Testis (tissue), 2 donors: ENCODE measurements at regions not wholly inside any gene's neighbourhood (a gene's known extent, or its start where the extent isn't known, plus 50 kb on each side); places are given as distances from the start of the nearest gene placed in this dataset.

Experiments
- CTCF ChIP-seq, 3 experiments: fragments of 450-650 bp in 2 of 3; fragments of 200-600 bp in 1 of 3; sonication (generic) in 1 of 3; IDR thresholded peaks; one replicate each; pipeline ENCODE4 v1.5.1; 2016 to 2019; ENCODE audit warnings: antibody characterized with exemption in 3 of 3, mild to moderate bottlenecking in 2 of 3, moderate library complexity in 1 of 3
- POLR2A ChIP-seq: fragments of 450-650 bp; IDR thresholded peaks from one replicate; pipeline ENCODE4 v1.6.1; 2017; ENCODE audit warnings: antibody characterized with exemption, mild to moderate bottlenecking, moderate library complexity

- TF ChIP-seq POLR2A (no peak), CTCF (IDR thresholded peaks at IDR 0.05) (no peak)
Measured at GRCh38 chr20:54295686-54296085, 87.8 kb downstream of the PFDN4 start.
